Activated naive CD8-positive, alpha-beta T cell treated with anti-CD3 and anti-CD28 coated beads, Interleukin-2, amount 10 ng/mL, durations not matched to agents 7 days and 5 days (primary cell): ENCODE measurements at regions not wholly inside any gene's neighbourhood (a gene's known extent, or its start where the extent isn't known, plus 50 kb on each side); places are given as distances from the start of the nearest gene placed in this dataset.

Experiments
- ATAC-seq: fragments of 150-1000 bp; cut with Tn5 transposase; one replicate; pipeline ENCODE4 v1.10.0; 2021; ENCODE audit warnings: low read depth, moderate library complexity
- POLR2A ChIA-PET: fragments of 350-600 bp; sonication (Branson Sonifier 250); formaldehyde crosslinking; loops from one replicate; lab custom pipeline; 2021; ENCODE audit warnings: antibody characterized with exemption; lab: Charles Lee
- DNase-seq: peaks from one replicate; pipeline ENCODE4 v3.0.0; 2021
- H3K27ac Mint-ChIP-seq: one replicate; pipeline ENCODE4 v1.8.0; 2022; ENCODE audit warnings: mild to moderate bottlenecking, mixed read lengths
- H3K27me3 Mint-ChIP-seq: one replicate; pipeline ENCODE4 v1.8.0; 2022; ENCODE audit warnings: mild to moderate bottlenecking, moderate library complexity, mixed read lengths
- H3K36me3 Mint-ChIP-seq: one replicate; pipeline ENCODE4 v1.8.0; 2021; ENCODE audit warnings: mild to moderate bottlenecking, mixed read lengths
- H3K4me1 Mint-ChIP-seq: one replicate; pipeline ENCODE4 v1.8.0; 2021; ENCODE audit warnings: mixed read lengths
- H3K4me3 Mint-ChIP-seq: one replicate; pipeline ENCODE4 v1.8.0; 2022; ENCODE audit warnings: mild to moderate bottlenecking, moderate library complexity, mixed read lengths
- H3K9me3 Mint-ChIP-seq: one replicate; pipeline ENCODE4 v1.8.0; 2021; ENCODE audit warnings: mixed read lengths

DNA sequence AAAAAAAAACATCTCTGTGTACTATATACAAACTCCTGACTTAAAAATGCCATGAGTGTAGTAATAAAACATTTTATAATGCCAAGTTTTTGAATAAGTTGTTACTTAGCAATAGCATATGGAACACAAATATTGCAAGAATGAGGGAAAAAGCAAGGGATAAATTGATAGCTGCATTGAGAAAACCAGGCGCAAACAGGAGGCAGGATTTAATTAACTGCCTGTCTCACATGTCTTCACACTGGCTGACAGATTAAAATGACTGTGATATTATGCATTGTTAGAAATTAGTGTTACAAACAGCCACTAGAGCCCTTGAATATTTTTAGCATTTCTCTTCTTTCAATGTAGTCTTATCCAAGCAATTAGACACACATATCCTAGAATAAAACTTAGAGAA, 1817.5 kb upstream of the NUDT12 start:
- Mint-ChIP-seq H3K4me3 (no peak overlapping the region), H3K27me3 (no peaks in the 10 kb centered on the region), H3K9me3 (peaks cover 3% of the 10 kb centered on the region), H3K36me3 (no peaks in the 10 kb centered on the region), H3K4me1 (no peaks in the 10 kb centered on the region), H3K27ac (no peak overlapping the region)
- POLR2A ChIA-PET, result no interaction called here
- DNase-seq (no peak), ATAC-seq (no peak)

DNA sequence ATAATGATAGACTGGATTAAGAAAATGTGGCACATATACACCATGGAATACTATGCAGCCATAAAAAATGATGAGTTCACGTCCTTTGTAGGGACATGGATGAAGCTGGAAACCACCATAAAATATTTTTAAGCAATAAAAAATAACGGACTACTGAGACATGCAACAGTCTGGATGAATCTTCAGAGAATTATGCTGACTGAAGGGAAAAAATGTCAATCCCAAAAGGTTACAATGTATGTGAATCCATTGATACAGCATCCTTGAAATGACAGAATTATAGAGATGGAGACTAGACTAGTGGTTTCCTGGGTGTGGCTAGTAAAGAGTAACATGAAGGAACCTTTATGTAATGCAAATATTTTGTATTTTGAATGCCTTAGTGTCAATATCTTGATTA, 1808.6 kb upstream of the NUDT12 start:
- no peak overlapping the region for H3K4me3 Mint-ChIP-seq
- DNase-seq (no peak), ATAC-seq (no peak)
- H3K36me3 Mint-ChIP-seq, result no peaks in the 10 kb centered on the region
- POLR2A ChIA-PET, result no interaction called here
- no peak overlapping the region for H3K27ac Mint-ChIP-seq
- no peaks in the 10 kb centered on the region for H3K27me3 Mint-ChIP-seq
- H3K4me1 Mint-ChIP-seq, result no peaks in the 10 kb centered on the region
- H3K9me3 Mint-ChIP-seq, result peaks cover 5% of the 10 kb centered on the region

GRCh38 chr5:105350486-105351140, 1788.0 kb upstream of the NUDT12 start:
- DNase-seq, result no peak
- no peak overlapping the region for H3K27ac Mint-ChIP-seq
- H3K27me3 Mint-ChIP-seq, result no peaks in the 10 kb centered on the region
- no peak for ATAC-seq
- no peak overlapping the region for H3K4me3 Mint-ChIP-seq
- H3K9me3 Mint-ChIP-seq, result no peaks in the 10 kb centered on the region
- POLR2A ChIA-PET, result no interaction called here
- no peaks in the 10 kb centered on the region for H3K4me1 Mint-ChIP-seq
- H3K36me3 Mint-ChIP-seq, result no peaks in the 10 kb centered on the region

- H3K36me3 Mint-ChIP-seq, result no peaks in the 10 kb centered on the region
- no peaks in the 10 kb centered on the region for H3K27me3 Mint-ChIP-seq
- POLR2A ChIA-PET, result no interaction called here
- no peak for ATAC-seq
- peaks cover 7% of the 10 kb centered on the region for H3K9me3 Mint-ChIP-seq
- H3K27ac Mint-ChIP-seq, result no peak overlapping the region
- no peak for DNase-seq
- no peak overlapping the region for H3K4me3 Mint-ChIP-seq
- H3K4me1 Mint-ChIP-seq, result no peaks in the 10 kb centered on the region
Observed at GRCh38 chr5:105331558-105331957, 1769.0 kb upstream of the NUDT12 start.

GRCh38 chr5:105330185-105330584, 1767.6 kb upstream of the NUDT12 start:
- POLR2A ChIA-PET, result no interaction called here
- Mint-ChIP-seq H3K27me3 (no peaks in the 10 kb centered on the region), H3K4me1 (no peaks in the 10 kb centered on the region), H3K9me3 (peaks cover 6% of the 10 kb centered on the region), H3K36me3 (no peaks in the 10 kb centered on the region), H3K27ac (no peak overlapping the region), H3K4me3 (no peak overlapping the region)
- no peak for DNase-seq
- ATAC-seq, result no peak

GRCh38 chr5:105304859-105305258, 1742.3 kb upstream of the NUDT12 start:
- no peak overlapping the region for H3K4me3 Mint-ChIP-seq
- H3K4me1 Mint-ChIP-seq, result no peaks in the 10 kb centered on the region
- DNase-seq (no peak), ATAC-seq (no peak)
- peaks cover 2% of the 10 kb centered on the region for H3K9me3 Mint-ChIP-seq
- POLR2A ChIA-PET, result no interaction called here
- H3K27ac Mint-ChIP-seq, result no peak overlapping the region
- H3K27me3 Mint-ChIP-seq, result no peaks in the 10 kb centered on the region
- no peaks in the 10 kb centered on the region for H3K36me3 Mint-ChIP-seq

GRCh38 chr5:105288946-105289345, 1726.4 kb upstream of the NUDT12 start:
- H3K9me3 Mint-ChIP-seq, result peaks cover 4% of the 10 kb centered on the region
- H3K4me3 Mint-ChIP-seq, result no peak overlapping the region
- POLR2A ChIA-PET, result no interaction called here
- H3K36me3 Mint-ChIP-seq, result no peaks in the 10 kb centered on the region
- no peaks in the 10 kb centered on the region for H3K4me1 Mint-ChIP-seq
- no peaks in the 10 kb centered on the region for H3K27me3 Mint-ChIP-seq
- ATAC-seq (no peak), DNase-seq (no peak)
- H3K27ac Mint-ChIP-seq, result no peak overlapping the region

GRCh38 chr5:105283134-105283533, 1720.5 kb upstream of the NUDT12 start:
- Mint-ChIP-seq H3K36me3 (no peaks in the 10 kb centered on the region), H3K27me3 (no peaks in the 10 kb centered on the region), H3K4me3 (no peak overlapping the region), H3K9me3 (peaks cover 4% of the 10 kb centered on the region), H3K4me1 (no peaks in the 10 kb centered on the region), H3K27ac (no peak overlapping the region)
- POLR2A ChIA-PET, result no interaction called here
- ATAC-seq (no peak), DNase-seq (no peak)

DNA sequence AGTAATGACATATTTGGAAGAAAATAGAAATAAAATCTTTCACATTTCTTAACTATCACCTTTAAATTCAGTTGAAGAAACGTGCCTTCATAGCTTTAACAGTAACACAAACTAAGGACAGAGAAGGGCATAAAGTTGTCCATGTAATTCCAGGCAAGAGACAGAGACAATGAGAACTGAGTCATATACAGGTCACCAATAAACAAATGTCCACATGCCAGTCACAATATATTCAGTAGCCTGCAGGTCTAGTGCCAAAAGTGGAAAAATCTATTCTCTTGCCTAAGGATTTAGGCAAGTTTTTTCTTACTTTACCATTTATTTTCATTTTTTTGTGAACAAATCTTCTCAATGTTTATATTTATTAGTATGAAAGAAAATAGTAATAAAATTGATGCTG, 1711.5 kb upstream of the NUDT12 start:
- H3K9me3 Mint-ChIP-seq, result peaks cover 7% of the 10 kb centered on the region
- H3K27me3 Mint-ChIP-seq, result no peaks in the 10 kb centered on the region
- no peaks in the 10 kb centered on the region for H3K36me3 Mint-ChIP-seq
- ATAC-seq (no peak), DNase-seq (no peak)
- POLR2A ChIA-PET, result no interaction called here
- no peak overlapping the region for H3K27ac Mint-ChIP-seq
- H3K4me3 Mint-ChIP-seq, result no peak overlapping the region
- no peaks in the 10 kb centered on the region for H3K4me1 Mint-ChIP-seq

- Mint-ChIP-seq H3K4me1 (no peaks in the 10 kb centered on the region), H3K4me3 (no peak overlapping the region), H3K9me3 (peaks cover 8% of the 10 kb centered on the region), H3K36me3 (no peaks in the 10 kb centered on the region), H3K27me3 (no peaks in the 10 kb centered on the region), H3K27ac (no peak overlapping the region)
- ATAC-seq (no peak), DNase-seq (no peak)
- POLR2A ChIA-PET, result no interaction called here
Observed at GRCh38 chr5:105263515-105263914, 1700.9 kb upstream of the NUDT12 start.

DNA sequence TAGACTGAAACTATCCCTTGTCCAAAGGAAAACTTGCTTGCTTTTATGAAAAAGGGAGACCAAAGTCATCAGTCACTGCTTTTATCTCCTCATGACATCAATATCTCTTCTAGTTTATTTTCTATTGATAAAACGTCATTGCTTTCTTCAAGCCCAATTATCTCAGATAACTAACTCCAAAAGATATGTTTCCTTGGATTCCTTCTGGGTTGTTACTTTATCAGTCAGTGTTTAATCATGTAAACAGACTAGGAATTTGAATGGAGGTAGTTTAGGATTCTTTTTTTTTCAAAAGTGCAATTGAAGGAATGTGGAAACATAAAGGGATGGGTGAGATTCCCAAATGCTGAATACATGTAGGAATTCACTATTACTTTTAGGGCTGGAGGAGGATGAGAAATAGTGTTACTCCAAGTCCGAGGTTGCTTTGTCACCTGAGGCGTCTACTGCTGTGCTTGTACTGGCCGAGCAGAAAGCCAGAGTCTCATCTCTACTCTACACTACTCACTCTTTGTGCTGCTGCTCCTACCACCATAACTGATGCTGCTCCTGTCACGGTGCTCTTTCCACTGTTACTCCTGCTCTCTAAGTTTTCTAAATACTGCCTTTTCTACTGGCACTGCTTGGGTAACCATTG, 1697.1 kb upstream of the NUDT12 start:
- no peak overlapping the region for H3K4me3 Mint-ChIP-seq
- no peak for DNase-seq
- ATAC-seq, result no peak
- peaks cover 6% of the 10 kb centered on the region for H3K9me3 Mint-ChIP-seq
- no peaks in the 10 kb centered on the region for H3K4me1 Mint-ChIP-seq
- POLR2A ChIA-PET, result no interaction called here
- no peak overlapping the region for H3K27ac Mint-ChIP-seq
- H3K27me3 Mint-ChIP-seq, result no peaks in the 10 kb centered on the region
- no peaks in the 10 kb centered on the region for H3K36me3 Mint-ChIP-seq

- Mint-ChIP-seq H3K9me3 (no peaks in the 10 kb centered on the region), H3K4me3 (no peak overlapping the region), H3K27me3 (no peaks in the 10 kb centered on the region), H3K27ac (no peak overlapping the region), H3K4me1 (no peaks in the 10 kb centered on the region), H3K36me3 (no peaks in the 10 kb centered on the region)
- DNase-seq, result no peak
- POLR2A ChIA-PET, result no interaction called here
- no peak for ATAC-seq
Observed at GRCh38 chr5:105238561-105238960, 1676.0 kb upstream of the NUDT12 start.

DNA sequence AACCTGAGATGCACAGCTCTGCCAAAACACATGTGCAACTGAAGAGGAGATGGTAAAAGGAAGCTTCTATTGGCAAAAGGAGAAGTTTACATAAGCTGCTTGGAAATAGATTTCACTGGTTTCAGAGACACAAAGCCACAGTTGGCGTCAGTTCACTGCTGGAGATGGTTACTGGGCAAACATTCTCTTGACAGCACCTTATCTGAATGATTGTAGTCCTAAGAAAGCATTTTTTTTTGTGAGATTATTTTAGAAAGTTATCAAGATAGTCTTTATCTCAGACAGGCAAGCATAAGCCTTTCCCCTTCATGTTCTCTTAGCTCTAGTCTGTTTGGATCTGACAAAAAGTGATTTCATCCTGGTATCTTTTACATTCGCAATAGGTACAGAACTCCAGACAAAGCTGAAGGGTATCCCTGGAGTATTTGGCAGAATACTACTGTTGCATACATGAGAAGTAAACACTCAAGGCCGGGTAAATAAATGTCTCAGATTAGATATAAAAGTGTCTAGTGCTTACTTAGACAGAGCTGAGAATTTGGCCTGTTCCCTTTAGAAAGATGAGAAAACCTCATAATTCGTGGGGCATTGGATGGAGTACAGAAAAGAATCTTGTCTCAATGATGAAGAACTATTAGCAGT, 1668.0 kb upstream of the NUDT12 start:
- DNase-seq (no peak), ATAC-seq (no peak)
- Mint-ChIP-seq H3K27me3 (no peaks in the 10 kb centered on the region), H3K27ac (no peak overlapping the region), H3K36me3 (no peaks in the 10 kb centered on the region), H3K9me3 (no peaks in the 10 kb centered on the region), H3K4me1 (no peaks in the 10 kb centered on the region), H3K4me3 (no peak overlapping the region)
- POLR2A ChIA-PET, result no interaction called here

DNA sequence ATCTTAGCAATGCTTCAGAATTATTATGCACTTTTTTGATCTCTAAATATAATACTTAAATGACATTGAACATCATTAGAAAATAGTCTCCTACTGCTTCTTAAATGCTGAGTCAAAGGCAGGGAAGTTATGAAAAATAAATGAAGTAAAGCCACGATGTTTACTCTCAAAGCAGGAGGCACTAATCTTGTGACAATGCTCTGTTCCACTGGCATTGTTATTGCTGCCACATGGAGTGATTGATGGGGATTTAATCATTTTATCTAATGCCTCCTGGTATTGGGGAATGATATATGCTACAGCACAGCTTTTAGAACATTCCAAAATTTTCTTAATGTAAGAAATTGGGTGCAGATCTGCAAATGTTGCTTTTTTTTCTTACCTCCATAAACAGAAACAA, 1655.4 kb upstream of the NUDT12 start:
- no peak for DNase-seq
- POLR2A ChIA-PET, result no interaction called here

More for the DNA sequence above, 1655.4 kb upstream of the NUDT12 start:
- Mint-ChIP-seq H3K9me3 (peaks cover 2% of the 10 kb centered on the region), H3K4me3 (no peak overlapping the region), H3K36me3 (no peaks in the 10 kb centered on the region), H3K27ac (no peak overlapping the region), H3K27me3 (no peaks in the 10 kb centered on the region), H3K4me1 (no peaks in the 10 kb centered on the region)
- ATAC-seq, result no peak
